Smooth muscle cell (in vitro differentiated cells): ENCODE measurements at regions not wholly inside any gene's neighbourhood (a gene's known extent, or its start where the extent isn't known, plus 50 kb on each side); places are given as distances from the start of the nearest gene placed in this dataset.

ENCODE experiments used
- DNase-seq: peaks from one replicate; lab custom pipeline; 2025; ENCODE audit not compliant: unreplicated experiment; lab: John Stamatoyannopoulos, UW
- H2AFZ ChIP-seq: fragments of 200-600 bp; sonication (generic); 2 replicates; pipeline ENCODE4 v1.6.0; 2016; ENCODE audit warnings: antibody characterized with exemption, low read depth, mild to moderate bottlenecking
- H3F3A ChIP-seq: fragments of 200-600 bp; sonication (generic); 2 replicates; pipeline ENCODE4 v1.6.0; 2017; ENCODE audit warnings: antibody characterized with exemption, low read depth
- H3K27ac ChIP-seq: fragments of 200-600 bp; sonication (generic); 2 replicates; pipeline ENCODE4 v1.5.1; 2016; ENCODE audit warnings: low read depth, mild to moderate bottlenecking
- H3K27me3 ChIP-seq: fragments of 200-600 bp; sonication (generic); 2 replicates; pipeline ENCODE4 v1.6.1; 2016; ENCODE audit warnings: low read depth, mild to moderate bottlenecking
- H3K36me3 ChIP-seq: fragments of 200-600 bp; sonication (generic); 2 replicates; pipeline ENCODE4 v1.5.1; 2016; ENCODE audit warnings: low read depth
- H3K4me1 ChIP-seq: fragments of 200-600 bp; sonication (generic); 2 replicates; pipeline ENCODE4 v1.5.1; 2016; ENCODE audit warnings: low read depth
- H3K4me2 ChIP-seq: fragments of 200-600 bp; sonication (generic); 2 replicates; pipeline ENCODE4 v1.6.0; 2016; ENCODE audit warnings: mild to moderate bottlenecking
- H3K4me3 ChIP-seq: fragments of 200-600 bp; sonication (generic); 2 replicates; pipeline ENCODE4 v1.5.1; 2016; ENCODE audit warnings: mild to moderate bottlenecking
- H3K79me2 ChIP-seq: fragments of 200-600 bp; sonication (generic); 2 replicates; pipeline ENCODE4 v1.6.0; 2016; ENCODE audit warnings: low read depth, mild to moderate bottlenecking
- H3K9ac ChIP-seq: fragments of 200-600 bp; sonication (generic); 2 replicates; pipeline ENCODE4 v1.6.0; 2016; ENCODE audit warnings: low read depth
- H3K9me3 ChIP-seq: fragments of 200-600 bp; sonication (generic); replicated peaks from 2 replicates; pipeline ENCODE4 v1.5.1; 2016; ENCODE audit warnings: low read depth
- H4K20me1 ChIP-seq: fragments of 200-600 bp; sonication (generic); 2 replicates; pipeline ENCODE4 v1.6.0; 2016; ENCODE audit warnings: low read depth
- WGBS: methylation state at CpG from one replicate; pipeline ENCODE4 v1.1.7; 2016; ENCODE audit warnings: low lambda C conversion rate; 5-methylcytosine and 5-hydroxymethylcytosine counted together
- TF ChIP-seq, protein P1 (sequence below): fragments of 200-600 bp; sonication (generic); IDR thresholded peaks from 2 replicates; pipeline ENCODE4 v1.5.1; 2017; ENCODE audit warnings: borderline replicate concordance, mild to moderate bottlenecking, antibody characterized with exemption; ENCODE audit not compliant: insufficient read depth, poor library complexity, severe bottlenecking

DNA sequence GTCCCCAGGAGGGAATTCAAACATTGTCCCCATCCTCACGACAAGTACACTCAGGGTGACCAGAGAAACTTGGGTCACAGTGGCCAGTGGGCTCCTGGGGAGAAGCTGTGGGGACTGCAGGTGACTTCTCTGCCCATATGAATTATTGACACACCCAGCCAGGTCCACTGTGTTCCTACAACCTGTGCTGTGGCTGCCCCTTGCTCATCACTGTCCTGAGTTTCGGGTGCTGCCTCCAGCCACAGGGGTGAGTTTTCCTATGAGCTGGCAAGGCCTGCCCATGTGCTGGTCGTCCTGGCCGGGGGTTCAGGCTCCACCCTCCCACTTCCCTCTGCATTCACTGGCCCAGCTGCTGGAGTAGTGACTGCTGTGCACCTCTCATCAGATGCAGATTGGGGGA is 59.0 kb upstream of the RBFOX3 start:
- no peak overlapping the region for H2AFZ ChIP-seq
- no peak overlapping the region for H3K27ac ChIP-seq
- no peaks in the 10 kb centered on the region for H4K20me1 ChIP-seq
- H3K4me1 ChIP-seq, result no peaks in the 10 kb centered on the region
- no peak overlapping the region for H3K4me3 ChIP-seq
- DNase-seq, result no peak
- TF ChIP-seq, protein P1, sequence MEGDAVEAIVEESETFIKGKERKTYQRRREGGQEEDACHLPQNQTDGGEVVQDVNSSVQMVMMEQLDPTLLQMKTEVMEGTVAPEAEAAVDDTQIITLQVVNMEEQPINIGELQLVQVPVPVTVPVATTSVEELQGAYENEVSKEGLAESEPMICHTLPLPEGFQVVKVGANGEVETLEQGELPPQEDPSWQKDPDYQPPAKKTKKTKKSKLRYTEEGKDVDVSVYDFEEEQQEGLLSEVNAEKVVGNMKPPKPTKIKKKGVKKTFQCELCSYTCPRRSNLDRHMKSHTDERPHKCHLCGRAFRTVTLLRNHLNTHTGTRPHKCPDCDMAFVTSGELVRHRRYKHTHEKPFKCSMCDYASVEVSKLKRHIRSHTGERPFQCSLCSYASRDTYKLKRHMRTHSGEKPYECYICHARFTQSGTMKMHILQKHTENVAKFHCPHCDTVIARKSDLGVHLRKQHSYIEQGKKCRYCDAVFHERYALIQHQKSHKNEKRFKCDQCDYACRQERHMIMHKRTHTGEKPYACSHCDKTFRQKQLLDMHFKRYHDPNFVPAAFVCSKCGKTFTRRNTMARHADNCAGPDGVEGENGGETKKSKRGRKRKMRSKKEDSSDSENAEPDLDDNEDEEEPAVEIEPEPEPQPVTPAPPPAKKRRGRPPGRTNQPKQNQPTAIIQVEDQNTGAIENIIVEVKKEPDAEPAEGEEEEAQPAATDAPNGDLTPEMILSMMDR, result no peak
- H3K27me3 ChIP-seq, result peaks cover 4% of the 10 kb centered on the region
- H3K36me3 ChIP-seq, result no peaks in the 10 kb centered on the region
- no peaks in the 10 kb centered on the region for H3K79me2 ChIP-seq
- H3F3A ChIP-seq, result no peaks in the 10 kb centered on the region
- no peaks in the 10 kb centered on the region for H3K9me3 ChIP-seq
- WGBS, result 66% methylated on average over 4 of the region's 4 CpGs
- no peak overlapping the region for H3K9ac ChIP-seq
- no peak overlapping the region for H3K4me2 ChIP-seq

DNA sequence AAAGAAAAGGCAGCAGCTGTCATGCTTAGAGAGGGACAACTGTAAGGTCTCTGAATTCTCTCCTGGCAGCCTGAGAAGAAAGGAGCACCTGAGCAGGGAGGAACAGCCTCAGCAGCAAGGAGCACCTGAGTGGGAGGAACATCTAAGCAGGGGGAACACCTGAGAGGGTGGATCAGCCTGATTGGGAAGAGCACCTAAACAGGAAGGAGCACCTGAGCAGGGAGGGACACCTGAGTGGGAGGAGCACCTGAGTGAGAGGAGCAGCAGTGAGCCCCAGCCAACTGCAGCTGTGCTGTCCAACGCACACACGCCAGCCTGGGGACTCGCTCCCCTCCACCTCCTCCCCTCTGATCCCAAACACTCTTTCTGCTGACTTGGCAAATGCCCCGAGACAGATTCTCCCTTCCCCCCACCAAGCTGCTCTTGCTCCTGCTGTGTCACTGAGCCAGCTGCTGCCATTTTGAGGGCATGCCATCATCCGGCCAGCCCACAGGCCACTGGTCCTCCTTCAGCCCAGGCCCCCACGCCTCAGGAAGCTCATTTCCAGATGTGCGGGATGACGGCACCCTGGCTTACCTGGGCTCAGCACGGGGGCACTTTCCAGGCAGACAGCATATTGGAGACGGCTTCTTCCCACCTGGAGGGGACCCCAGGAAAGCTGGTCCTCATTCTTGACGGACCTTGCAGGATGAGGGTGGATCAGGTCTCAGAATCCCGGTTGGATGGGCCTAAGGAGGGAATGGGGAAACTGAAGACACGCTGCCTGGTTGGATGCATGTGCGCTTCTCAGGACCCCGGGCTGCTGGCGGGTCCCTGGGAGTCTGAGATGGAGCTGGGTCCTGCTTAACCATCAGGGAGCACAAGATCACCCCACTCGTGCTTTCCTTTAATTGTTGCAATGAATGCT is 57.7 kb upstream of the RBFOX3 start:
- WGBS, result 79% methylated on average over 15 of the region's 17 CpGs

DNA sequence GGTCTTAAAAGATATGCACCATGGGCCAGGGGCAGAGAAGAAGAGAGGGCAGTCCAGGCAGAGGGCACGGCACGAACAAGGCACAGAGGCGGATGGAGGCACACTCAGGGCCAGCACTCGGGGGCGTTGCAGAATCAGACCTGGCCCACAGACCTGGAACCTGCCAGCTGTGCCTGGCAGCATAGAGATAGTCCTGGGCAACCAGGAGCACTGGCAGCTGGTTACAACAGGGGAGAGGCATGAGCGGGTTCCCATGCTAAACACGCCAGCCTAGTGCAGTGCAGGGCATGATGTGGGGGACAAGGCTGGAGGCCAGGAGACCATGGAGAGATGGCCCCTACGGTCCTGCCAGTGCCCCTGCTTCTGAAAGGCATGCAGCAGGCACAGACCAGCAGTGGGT is 56.9 kb upstream of the RBFOX3 start:
- TF ChIP-seq, protein P1, result no peak
- Histone ChIP-seq H3K4me1 (no peaks in the 10 kb centered on the region), H3K9ac (no peak overlapping the region), H3K79me2 (no peaks in the 10 kb centered on the region), H3F3A (no peaks in the 10 kb centered on the region), H3K4me2 (no peak overlapping the region), H3K27me3 (peaks cover 4% of the 10 kb centered on the region), H3K9me3 (no peaks in the 10 kb centered on the region), H3K27ac (no peak overlapping the region), H3K36me3 (no peaks in the 10 kb centered on the region), H3K4me3 (no peak overlapping the region), H4K20me1 (no peaks in the 10 kb centered on the region), H2AFZ (no peak overlapping the region)
- DNase-seq, result no peak
- WGBS, result 92% methylated on average over 8 of the region's 8 CpGs

More for the DNA sequence above, 57.7 kb upstream of the RBFOX3 start:
- DNase-seq, result no peak
- no peaks in the 10 kb centered on the region for H3K9me3 ChIP-seq
- TF ChIP-seq, protein P1, result no peak
- no peaks in the 10 kb centered on the region for H4K20me1 ChIP-seq
- no peak overlapping the region for H2AFZ ChIP-seq
- no peaks in the 10 kb centered on the region for H3K79me2 ChIP-seq
- H3F3A ChIP-seq, result no peaks in the 10 kb centered on the region
- H3K27me3 ChIP-seq, result peaks cover 4% of the 10 kb centered on the region
- no peak overlapping the region for H3K4me3 ChIP-seq
- no peaks in the 10 kb centered on the region for H3K36me3 ChIP-seq
- H3K27ac ChIP-seq, result no peak overlapping the region
- H3K4me2 ChIP-seq, result no peak overlapping the region
- no peak overlapping the region for H3K9ac ChIP-seq
- no peaks in the 10 kb centered on the region for H3K4me1 ChIP-seq
